GM21619 (cell line): ENCODE measurements at regions not wholly inside any gene's neighbourhood (a gene's known extent, or its start where the extent isn't known, plus 50 kb on each side); places are given as distances from the start of the nearest gene placed in this dataset.

Experiments
- ATAC-seq: cut with Tn5 transposase; IDR thresholded peaks from one replicate; pipeline ENCODE4 v1.9.1; 2021; ENCODE audit not compliant: unreplicated experiment

- no peak for ATAC-seq
These were observed 68.5 kb downstream of the EFNB1 start for GRCh38 chrX:68897118-68897945.

- no peak for ATAC-seq
These were observed 67.8 kb downstream of the EFNB1 start for GRCh38 chrX:68896581-68896980.

- no peak for ATAC-seq
These were observed 67.0 kb downstream of the EFNB1 start for GRCh38 chrX:68895778-68896177.

DNA sequence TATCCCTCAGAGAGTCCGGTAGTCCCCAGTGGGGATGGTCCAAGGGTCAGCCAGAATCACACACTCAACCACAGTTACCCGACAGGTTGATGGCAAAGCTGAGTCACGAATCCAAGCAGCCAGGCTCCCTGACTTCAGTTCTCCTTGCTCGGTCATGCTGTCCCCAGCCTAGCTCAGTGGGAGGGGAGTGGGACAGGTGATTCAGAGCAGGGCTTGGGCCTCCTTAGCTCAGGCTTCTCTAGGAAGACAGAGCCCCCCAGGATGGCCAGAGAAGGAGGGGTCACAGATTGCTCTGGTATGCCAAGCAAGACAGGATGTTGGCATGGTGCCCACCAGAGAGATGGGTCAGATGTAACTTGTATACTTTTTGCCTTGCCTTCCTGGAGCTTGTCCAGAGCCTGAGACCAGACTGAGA lies 66.5 kb downstream of the EFNB1 start:
- no peak for ATAC-seq

GRCh38 chrX:68894513-68895340 lies 65.9 kb downstream of the EFNB1 start:
- no peak for ATAC-seq

GRCh38 chrX:68894142-68894512 lies 65.3 kb downstream of the EFNB1 start:
- no peak for ATAC-seq

DNA sequence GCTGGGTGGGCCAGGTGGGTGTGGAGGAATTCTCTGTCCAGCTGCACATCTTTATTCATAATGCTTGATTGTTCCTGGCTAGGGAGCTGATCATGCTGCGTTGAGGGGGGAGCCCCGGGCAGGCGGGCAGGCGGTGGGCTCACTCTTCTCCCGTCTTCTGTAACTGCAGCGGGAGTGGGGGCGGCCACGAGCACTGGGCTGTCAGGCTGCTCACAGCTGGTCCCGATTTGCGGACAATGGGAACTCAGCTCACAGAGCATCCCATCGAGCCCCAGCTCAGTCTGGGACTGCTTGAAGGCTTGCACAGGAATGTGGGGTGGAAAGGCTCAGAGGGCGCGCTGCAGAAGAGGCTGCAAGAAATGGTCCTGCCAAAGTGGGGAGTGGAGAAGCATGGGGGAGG lies 63.8 kb downstream of the EFNB1 start:
- no peak for ATAC-seq

DNA sequence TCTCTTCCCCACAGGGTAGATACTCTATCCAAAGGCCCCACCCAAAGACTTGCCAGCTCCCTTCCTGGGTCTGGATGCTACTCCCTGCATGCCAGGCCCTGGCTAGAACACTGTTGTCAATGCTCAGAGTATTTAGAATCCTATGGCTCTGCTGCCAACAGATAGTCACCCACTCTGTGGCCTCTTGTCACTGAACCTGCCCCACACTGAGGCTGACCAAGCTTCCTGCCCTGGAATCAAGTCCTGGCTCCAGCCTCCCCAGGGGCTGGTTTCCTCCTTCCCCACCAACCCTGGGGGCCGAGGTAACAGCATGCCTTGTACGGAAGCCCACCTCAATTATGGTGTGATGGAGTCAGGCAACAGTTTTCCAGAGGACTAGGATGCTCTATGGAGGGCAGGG lies 63.3 kb downstream of the EFNB1 start:
- no peak for ATAC-seq
